Astrocyte of the cerebellum (primary cell): ENCODE measurements at regions not wholly inside any gene's neighbourhood (a gene's known extent, or its start where the extent isn't known, plus 50 kb on each side); places are given as distances from the start of the nearest gene placed in this dataset.

Experiments
- DNase-seq: peaks from one replicate; pipeline ENCODE4 v3.0.0-alpha.2; 2011; ENCODE audit warnings: low read depth
- H3K4me3 ChIP-seq: 2 replicates; pipeline ENCODE4 v1.5.1; 2011; ENCODE audit warnings: mild to moderate bottlenecking, low read depth, low read length, moderate library complexity
- CTCF ChIP-seq: IDR thresholded peaks from 2 replicates; pipeline ENCODE4 v1.5.1; 2012; ENCODE audit warnings: low read length, low read depth, moderate library complexity, mild to moderate bottlenecking; ENCODE audit errors: missing control alignments
- in situ Hi-C: cut with HindIII; loops from 2 replicates; pipeline ENCODE4 v1.10.0; 2017; ENCODE audit warnings: low sequenced_read_pairs

- TF ChIP-seq CTCF = no peak
- no peak overlapping the region for H3K4me3 ChIP-seq
- peak; percentile 40 for DNase-seq
- in situ Hi-C loops = no loop called here
Observed at GRCh38 chr1:186575348-186575747, 104.9 kb downstream of the PTGS2 start.

GRCh38 chr1:186574926-186575325, 105.3 kb downstream of the PTGS2 start:
- in situ Hi-C loops = no loop called here
- no peak for TF ChIP-seq CTCF
- no peak for DNase-seq
- no peak overlapping the region for H3K4me3 ChIP-seq

- no peak for TF ChIP-seq CTCF
- in situ Hi-C loops = no loop called here
- H3K4me3 ChIP-seq = no peak overlapping the region
- DNase-seq = no peak
Observed at GRCh38 chr1:186572509-186572908, 107.7 kb downstream of the PTGS2 start.

GRCh38 chr1:186571771-186572170, 108.5 kb downstream of the PTGS2 start:
- in situ Hi-C loops = no loop called here
- no peak overlapping the region for H3K4me3 ChIP-seq

GRCh38 chr1:186569856-186570255, 108.9 kb upstream of the PDC start:
- H3K4me3 ChIP-seq = no peak overlapping the region
- in situ Hi-C loops = no loop called here
- TF ChIP-seq CTCF = no peak
- DNase-seq = no peak

More at GRCh38 chr1:186571771-186572170, 108.5 kb downstream of the PTGS2 start:
- no peak for TF ChIP-seq CTCF
- DNase-seq = no peak

GRCh38 chr1:186568221-186568620, 107.3 kb upstream of the PDC start:
- no peak overlapping the region for H3K4me3 ChIP-seq
- no peak for TF ChIP-seq CTCF
- no peak for DNase-seq
- in situ Hi-C loops = no loop called here
